ENCODE measurements at regions not wholly inside any gene's neighbourhood (a gene's known extent, or its start where the extent isn't known, plus 50 kb on each side); places are given as distances from the start of the nearest gene placed in this dataset.

GRCh38 chr9:31232485-31232884 is 1152.0 kb upstream of the ACO1 start:
- ChIA-PET RAD21 (ENCODE audit: unreplicated experiment) (no interaction called here), SMC1A (ENCODE audit: uncharacterized antibody, unreplicated experiment) (interaction anchor here (0.8 kb wide), 1 partner anchor 9 kb away, joined by 3 read pairs; no protein-coding TSS in a partner anchor), POLR2A (no interaction called here), CTCF (interaction anchor here (1.2 kb wide), 1 partner anchor 10 kb away, joined by 4 read pairs; no protein-coding TSS in a partner anchor)
- TF ChIP-seq KDM1A (IDR thresholded peaks at IDR 0.05; ENCODE audit: borderline replicate concordance) (no peak), JUND (IDR thresholded peaks at IDR 0.05; ENCODE audit: low read depth, low read length) (no peak), LARP7 (IDR thresholded peaks at IDR 0.05) (no peak), ZSCAN29 (IDR thresholded peaks at IDR 0.05) (no peak), SUZ12 (IDR thresholded peaks at IDR 0.05; ENCODE audit: unreplicated experiment) (no peak), ZNF622 (IDR thresholded peaks at IDR 0.05) (no peak), ZNF384 (IDR thresholded peaks at IDR 0.05; ENCODE audit: borderline replicate concordance, low read depth, low read length) (no peak), KLF5 (IDR thresholded peaks at IDR 0.05; ENCODE audit: partially characterized antibody) (no peak), RUNX3 (IDR thresholded peaks at IDR 0.05; ENCODE audit: low read length) (no peak), NFXL1 (IDR thresholded peaks at IDR 0.05; ENCODE audit: borderline replicate concordance) (no peak), CREB1 (IDR thresholded peaks at IDR 0.05; ENCODE audit: low read depth) (no peak), NR2C1 (IDR thresholded peaks at IDR 0.05) (no peak), PAX8 (IDR thresholded peaks at IDR 0.05) (no peak), IKZF2 (IDR thresholded peaks at IDR 0.05) (no peak), IRF5 (IDR thresholded peaks at IDR 0.05; ENCODE audit: borderline replicate concordance) (no peak), MEF2A (IDR thresholded peaks at IDR 0.05; ENCODE audit: insufficient read depth, low read depth, low read length) (no peak), SREBF1 (IDR thresholded peaks at IDR 0.05; ENCODE audit: low read length) (no peak), E2F4 (IDR thresholded peaks at IDR 0.05; ENCODE audit: low read depth, low read length) (no peak)
- Histone ChIP-seq H3K36me3 (ENCODE audit: control insufficient read depth in 2 of 2, insufficient read depth in 2 of 2, low read length in 1 of 2) (no peaks in the 10 kb centered on the region), H4K20me1 (ENCODE audit: control insufficient read depth, insufficient read depth) (no peaks in the 10 kb centered on the region), H3K9me3 (replicated peaks; ENCODE audit: control insufficient read depth, insufficient read depth, low read length) (no peaks in the 10 kb centered on the region), H3K27me3 (replicated peaks in 1 of 2; ENCODE audit: control insufficient read depth in 2 of 2, insufficient read depth in 2 of 2, low read length in 1 of 2) (no peaks in the 10 kb centered on the region), H3K4me2 (ENCODE audit: control insufficient read depth, insufficient read depth) (no peak overlapping the region), H3K27ac (ENCODE audit: control insufficient read depth, insufficient read depth) (no peak overlapping the region), H2AFZ (ENCODE audit: control insufficient read depth, low read depth, low read length) (no peak overlapping the region), H3K4me3 (no peak overlapping the region), H3K4me1 (ENCODE audit: control insufficient read depth, insufficient read depth, low read length) (no peaks in the 10 kb centered on the region), H3K79me2 (ENCODE audit: control insufficient read depth, insufficient read depth, low read length) (no peaks in the 10 kb centered on the region), H3K9ac (ENCODE audit: control insufficient read depth, insufficient read depth, low read length) (no peak overlapping the region)
- ATAC-seq (no peak), FAIRE-seq (no peak), DNase-seq (ENCODE audit: low read depth, low spot score) (no peak)
- intact Hi-C loops (cut with micrococcal nuclease; ENCODE audit: unreplicated experiment) (no loop called here), in situ Hi-C loops (cut with MboI) (no loop called here)
- 25% methylated on average over 3 of the region's 3 CpGs for WGBS (ENCODE audit: insufficient coverage, insufficient replicate concordance, low lambda C conversion rate, missing lambda C conversion rate)
- no TSS peak for BruUV-seq (replicated peaks)
